HepG2 (cell line): ENCODE measurements at regions not wholly inside any gene's neighbourhood (a gene's known extent, or its start where the extent isn't known, plus 50 kb on each side); places are given as distances from the start of the nearest gene placed in this dataset.

Experiments
- MYC ChIP-seq: sonication (generic); formaldehyde crosslinking; IDR thresholded peaks from 2 replicates; pipeline ENCODE4 v1.9.0; 2021; ENCODE audit warnings: missing genetic modification reagents, borderline replicate concordance
- NCOA2 ChIP-seq: sonication (generic); formaldehyde crosslinking; IDR thresholded peaks from 2 replicates; pipeline ENCODE4 v1.8.0; 2022; ENCODE audit warnings: inconsistent platforms
- POLR2A ChIP-seq, 2 experiments: IDR thresholded peaks; 2 replicates each; pipeline ENCODE4 v1.6.1; 2011; ENCODE audit warnings: low read depth in 2 of 2, low read length in 2 of 2, mild to moderate bottlenecking in 1 of 2, moderate library complexity in 1 of 2; ENCODE audit not compliant: insufficient read depth in 1 of 2
- SAFB2 ChIP-seq: sonication (generic); formaldehyde crosslinking; IDR thresholded peaks from 2 replicates; pipeline ENCODE4 v1.5.1; 2020; ENCODE audit warnings: missing genetic modification reagents, low read depth, mild to moderate bottlenecking, borderline replicate concordance
- TP53 ChIP-seq: sonication (generic); formaldehyde crosslinking; conservative IDR thresholded peaks from 2 replicates; pipeline ENCODE4 v1.4.0; 2020; ENCODE audit warnings: missing genetic modification reagents
- TF ChIP-seq, protein P1 (sequence below): IDR thresholded peaks from 2 replicates; pipeline ENCODE4 v1.6.1; 2012; ENCODE audit warnings: inconsistent platforms
- TF ChIP-seq, protein P2 (sequence below): sonication (generic); formaldehyde crosslinking; IDR thresholded peaks from 2 replicates; pipeline ENCODE4 v1.5.0; 2020; ENCODE audit warnings: mild to moderate bottlenecking, missing genetic modification reagents, moderate library complexity
- TF ChIP-seq, protein P3 (sequence below): sonication (generic); formaldehyde crosslinking; conservative IDR thresholded peaks from 2 replicates; pipeline ENCODE4 v1.5.0; 2020; ENCODE audit warnings: missing genetic modification reagents

DNA sequence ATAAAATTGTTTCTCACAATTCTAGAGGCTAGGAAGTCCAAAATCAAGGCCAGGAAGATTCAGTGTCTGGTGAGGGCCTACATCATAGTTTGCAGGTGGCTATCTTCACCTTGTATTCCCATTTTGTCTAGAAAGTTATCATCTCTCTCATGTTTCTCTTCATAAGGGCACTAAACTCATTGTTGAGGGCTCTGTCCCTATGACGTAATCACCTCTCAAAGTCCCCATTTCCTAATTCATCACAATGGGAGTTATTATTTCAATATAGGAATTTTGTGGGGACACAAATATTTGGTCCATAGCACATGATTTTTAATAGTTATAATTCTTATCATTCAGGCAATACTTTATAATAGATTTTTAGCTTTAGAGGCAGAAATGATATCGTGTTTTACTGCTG is 1509.2 kb upstream of the SEL1L start:
- TF ChIP-seq, protein P1, sequence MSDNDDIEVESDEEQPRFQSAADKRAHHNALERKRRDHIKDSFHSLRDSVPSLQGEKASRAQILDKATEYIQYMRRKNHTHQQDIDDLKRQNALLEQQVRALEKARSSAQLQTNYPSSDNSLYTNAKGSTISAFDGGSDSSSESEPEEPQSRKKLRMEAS = no peak
- TF ChIP-seq NCOA2 (CRISPR knock-in tag) = no peak
- TF ChIP-seq POLR2A (IDR thresholded peaks at IDR 0.05; ENCODE audit: insufficient read depth in 1 of 2, low read depth in 2 of 2, low read length in 2 of 2) = no peak
- TF ChIP-seq, protein P2, sequence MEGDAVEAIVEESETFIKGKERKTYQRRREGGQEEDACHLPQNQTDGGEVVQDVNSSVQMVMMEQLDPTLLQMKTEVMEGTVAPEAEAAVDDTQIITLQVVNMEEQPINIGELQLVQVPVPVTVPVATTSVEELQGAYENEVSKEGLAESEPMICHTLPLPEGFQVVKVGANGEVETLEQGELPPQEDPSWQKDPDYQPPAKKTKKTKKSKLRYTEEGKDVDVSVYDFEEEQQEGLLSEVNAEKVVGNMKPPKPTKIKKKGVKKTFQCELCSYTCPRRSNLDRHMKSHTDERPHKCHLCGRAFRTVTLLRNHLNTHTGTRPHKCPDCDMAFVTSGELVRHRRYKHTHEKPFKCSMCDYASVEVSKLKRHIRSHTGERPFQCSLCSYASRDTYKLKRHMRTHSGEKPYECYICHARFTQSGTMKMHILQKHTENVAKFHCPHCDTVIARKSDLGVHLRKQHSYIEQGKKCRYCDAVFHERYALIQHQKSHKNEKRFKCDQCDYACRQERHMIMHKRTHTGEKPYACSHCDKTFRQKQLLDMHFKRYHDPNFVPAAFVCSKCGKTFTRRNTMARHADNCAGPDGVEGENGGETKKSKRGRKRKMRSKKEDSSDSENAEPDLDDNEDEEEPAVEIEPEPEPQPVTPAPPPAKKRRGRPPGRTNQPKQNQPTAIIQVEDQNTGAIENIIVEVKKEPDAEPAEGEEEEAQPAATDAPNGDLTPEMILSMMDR = no peak
- no peak for TF ChIP-seq TP53 (CRISPR knock-in tag)
- TF ChIP-seq SAFB2 = no peak
- no peak for TF ChIP-seq MYC
- TF ChIP-seq, protein P3, sequence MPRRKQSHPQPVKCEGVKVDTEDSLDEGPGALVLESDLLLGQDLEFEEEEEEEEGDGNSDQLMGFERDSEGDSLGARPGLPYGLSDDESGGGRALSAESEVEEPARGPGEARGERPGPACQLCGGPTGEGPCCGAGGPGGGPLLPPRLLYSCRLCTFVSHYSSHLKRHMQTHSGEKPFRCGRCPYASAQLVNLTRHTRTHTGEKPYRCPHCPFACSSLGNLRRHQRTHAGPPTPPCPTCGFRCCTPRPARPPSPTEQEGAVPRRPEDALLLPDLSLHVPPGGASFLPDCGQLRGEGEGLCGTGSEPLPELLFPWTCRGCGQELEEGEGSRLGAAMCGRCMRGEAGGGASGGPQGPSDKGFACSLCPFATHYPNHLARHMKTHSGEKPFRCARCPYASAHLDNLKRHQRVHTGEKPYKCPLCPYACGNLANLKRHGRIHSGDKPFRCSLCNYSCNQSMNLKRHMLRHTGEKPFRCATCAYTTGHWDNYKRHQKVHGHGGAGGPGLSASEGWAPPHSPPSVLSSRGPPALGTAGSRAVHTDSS (CRISPR knock-in tag) = no peak
